ENCODE measurements at regions not wholly inside any gene's neighbourhood (a gene's known extent, or its start where the extent isn't known, plus 50 kb on each side); places are given as distances from the start of the nearest gene placed in this dataset.

DNA sequence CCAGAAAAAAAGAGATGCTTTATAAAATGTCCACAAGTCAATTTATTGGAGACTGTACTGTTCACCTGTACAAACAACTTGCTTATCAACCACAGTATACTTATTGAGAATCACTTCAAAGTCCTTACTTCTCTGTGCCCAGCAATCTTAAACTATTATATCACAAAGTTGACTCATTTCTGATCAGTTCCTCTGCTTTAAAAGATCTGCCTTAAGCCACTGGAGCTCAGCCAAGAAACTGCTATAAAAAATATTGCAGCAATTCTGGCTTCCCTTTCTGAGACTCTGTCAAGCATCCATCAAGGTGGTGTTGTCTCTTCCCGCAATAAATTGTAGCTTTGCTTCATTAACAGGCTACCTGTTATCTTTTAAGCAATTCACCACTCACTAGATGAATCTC lies 375.2 kb upstream of the SPHKAP start:
- no peaks in the 10 kb centered on the region for H3K27me3 ChIP-seq (ENCODE audit: insufficient read depth, poor library complexity, severe bottlenecking)
- DNase-seq (ENCODE audit: low read depth in 1 of 2, low spot score in 1 of 2) = no peak
- no peak overlapping the region for H3K27ac ChIP-seq (replicated peaks)
- H3K4me3 ChIP-seq (replicated peaks; ENCODE audit: insufficient read depth, low read length) = no peak overlapping the region
- TF ChIP-seq SPI1 (IDR thresholded peaks at IDR 0.05; ENCODE audit: borderline replicate concordance, low read depth) (no peak), GABPA (IDR thresholded peaks at IDR 0.05; ENCODE audit: low read depth) (no peak), POLR2AphosphoS5 (IDR thresholded peaks at IDR 0.05; ENCODE audit: low read depth) (no peak)
- TF ChIP-seq, protein P1, sequence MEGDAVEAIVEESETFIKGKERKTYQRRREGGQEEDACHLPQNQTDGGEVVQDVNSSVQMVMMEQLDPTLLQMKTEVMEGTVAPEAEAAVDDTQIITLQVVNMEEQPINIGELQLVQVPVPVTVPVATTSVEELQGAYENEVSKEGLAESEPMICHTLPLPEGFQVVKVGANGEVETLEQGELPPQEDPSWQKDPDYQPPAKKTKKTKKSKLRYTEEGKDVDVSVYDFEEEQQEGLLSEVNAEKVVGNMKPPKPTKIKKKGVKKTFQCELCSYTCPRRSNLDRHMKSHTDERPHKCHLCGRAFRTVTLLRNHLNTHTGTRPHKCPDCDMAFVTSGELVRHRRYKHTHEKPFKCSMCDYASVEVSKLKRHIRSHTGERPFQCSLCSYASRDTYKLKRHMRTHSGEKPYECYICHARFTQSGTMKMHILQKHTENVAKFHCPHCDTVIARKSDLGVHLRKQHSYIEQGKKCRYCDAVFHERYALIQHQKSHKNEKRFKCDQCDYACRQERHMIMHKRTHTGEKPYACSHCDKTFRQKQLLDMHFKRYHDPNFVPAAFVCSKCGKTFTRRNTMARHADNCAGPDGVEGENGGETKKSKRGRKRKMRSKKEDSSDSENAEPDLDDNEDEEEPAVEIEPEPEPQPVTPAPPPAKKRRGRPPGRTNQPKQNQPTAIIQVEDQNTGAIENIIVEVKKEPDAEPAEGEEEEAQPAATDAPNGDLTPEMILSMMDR (IDR thresholded peaks at IDR 0.05; ENCODE audit: insufficient read depth, low read length) = no peak
- TF ChIP-seq, protein P2, sequence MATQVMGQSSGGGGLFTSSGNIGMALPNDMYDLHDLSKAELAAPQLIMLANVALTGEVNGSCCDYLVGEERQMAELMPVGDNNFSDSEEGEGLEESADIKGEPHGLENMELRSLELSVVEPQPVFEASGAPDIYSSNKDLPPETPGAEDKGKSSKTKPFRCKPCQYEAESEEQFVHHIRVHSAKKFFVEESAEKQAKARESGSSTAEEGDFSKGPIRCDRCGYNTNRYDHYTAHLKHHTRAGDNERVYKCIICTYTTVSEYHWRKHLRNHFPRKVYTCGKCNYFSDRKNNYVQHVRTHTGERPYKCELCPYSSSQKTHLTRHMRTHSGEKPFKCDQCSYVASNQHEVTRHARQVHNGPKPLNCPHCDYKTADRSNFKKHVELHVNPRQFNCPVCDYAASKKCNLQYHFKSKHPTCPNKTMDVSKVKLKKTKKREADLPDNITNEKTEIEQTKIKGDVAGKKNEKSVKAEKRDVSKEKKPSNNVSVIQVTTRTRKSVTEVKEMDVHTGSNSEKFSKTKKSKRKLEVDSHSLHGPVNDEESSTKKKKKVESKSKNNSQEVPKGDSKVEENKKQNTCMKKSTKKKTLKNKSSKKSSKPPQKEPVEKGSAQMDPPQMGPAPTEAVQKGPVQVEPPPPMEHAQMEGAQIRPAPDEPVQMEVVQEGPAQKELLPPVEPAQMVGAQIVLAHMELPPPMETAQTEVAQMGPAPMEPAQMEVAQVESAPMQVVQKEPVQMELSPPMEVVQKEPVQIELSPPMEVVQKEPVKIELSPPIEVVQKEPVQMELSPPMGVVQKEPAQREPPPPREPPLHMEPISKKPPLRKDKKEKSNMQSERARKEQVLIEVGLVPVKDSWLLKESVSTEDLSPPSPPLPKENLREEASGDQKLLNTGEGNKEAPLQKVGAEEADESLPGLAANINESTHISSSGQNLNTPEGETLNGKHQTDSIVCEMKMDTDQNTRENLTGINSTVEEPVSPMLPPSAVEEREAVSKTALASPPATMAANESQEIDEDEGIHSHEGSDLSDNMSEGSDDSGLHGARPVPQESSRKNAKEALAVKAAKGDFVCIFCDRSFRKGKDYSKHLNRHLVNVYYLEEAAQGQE (IDR thresholded peaks at IDR 0.05; ENCODE audit: insufficient replicate concordance, low read depth) = no peak

DNA sequence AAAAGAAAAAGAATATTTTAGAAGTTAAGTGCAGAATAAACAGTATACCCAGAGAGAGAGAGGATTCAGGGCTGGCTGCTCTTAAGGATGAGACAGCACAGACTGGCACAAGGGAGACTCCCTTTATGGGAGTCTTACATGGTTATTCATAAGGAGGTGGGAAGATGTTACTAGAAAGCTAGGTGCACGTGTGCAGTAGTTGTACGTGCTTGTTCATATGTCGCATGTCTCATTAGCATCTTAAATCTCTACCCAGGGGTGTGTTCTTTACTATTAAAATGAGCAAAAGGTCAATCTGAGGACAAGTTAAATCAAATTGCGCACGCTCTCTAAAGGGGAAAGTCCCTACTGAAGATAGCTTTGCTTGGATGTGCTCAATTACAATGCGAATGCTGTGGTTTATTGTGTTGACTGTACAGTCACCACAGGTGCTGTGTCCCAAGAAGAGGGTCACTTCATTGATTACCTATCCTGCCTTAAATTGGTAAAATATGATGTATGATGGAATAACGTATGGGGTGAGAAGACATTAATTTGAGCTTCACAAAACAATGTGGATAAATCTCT lies 368.0 kb upstream of the SPHKAP start:
- TF ChIP-seq GABPA (IDR thresholded peaks at IDR 0.05; ENCODE audit: low read depth) (no peak), POLR2AphosphoS5 (IDR thresholded peaks at IDR 0.05; ENCODE audit: low read depth) (no peak), SPI1 (IDR thresholded peaks at IDR 0.05; ENCODE audit: borderline replicate concordance, low read depth) (no peak)
- TF ChIP-seq, protein P2 (IDR thresholded peaks at IDR 0.05; ENCODE audit: insufficient replicate concordance, low read depth) = no peak
- TF ChIP-seq, protein P1 (IDR thresholded peaks at IDR 0.05; ENCODE audit: insufficient read depth, low read length) = no peak
- Histone ChIP-seq H3K27ac (replicated peaks) (no peak overlapping the region), H3K27me3 (ENCODE audit: insufficient read depth, poor library complexity, severe bottlenecking) (no peaks in the 10 kb centered on the region), H3K4me3 (replicated peaks; ENCODE audit: insufficient read depth, low read length) (no peak overlapping the region)
- DNase-seq (ENCODE audit: low read depth in 1 of 2, low spot score in 1 of 2) = no peak

DNA sequence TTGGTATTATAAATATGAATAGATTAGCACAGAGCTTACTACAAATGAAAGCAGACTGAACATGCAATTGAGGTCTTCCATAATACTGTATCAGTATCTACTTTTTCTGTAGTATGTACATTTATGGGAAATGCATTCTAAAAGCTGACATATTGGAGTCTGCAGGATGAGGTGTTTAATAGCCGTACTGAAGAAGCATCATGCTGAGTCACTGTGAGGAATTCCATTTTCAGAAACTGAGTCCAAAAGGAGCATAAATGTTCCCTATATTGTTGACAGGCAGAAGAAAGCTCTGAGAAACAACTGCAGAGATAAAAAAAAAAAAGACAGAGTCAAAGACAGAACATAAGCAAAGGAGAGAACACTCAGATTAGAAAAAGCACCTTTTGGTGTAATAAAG lies 366.7 kb upstream of the SPHKAP start:
- H3K4me3 ChIP-seq (replicated peaks; ENCODE audit: insufficient read depth, low read length) = no peak overlapping the region
- no peak overlapping the region for H3K27ac ChIP-seq (replicated peaks)
- TF ChIP-seq GABPA (IDR thresholded peaks at IDR 0.05; ENCODE audit: low read depth) (no peak), SPI1 (IDR thresholded peaks at IDR 0.05; ENCODE audit: borderline replicate concordance, low read depth) (no peak), POLR2AphosphoS5 (IDR thresholded peaks at IDR 0.05; ENCODE audit: low read depth) (no peak)
- TF ChIP-seq, protein P1 (IDR thresholded peaks at IDR 0.05; ENCODE audit: insufficient read depth, low read length) = no peak
- TF ChIP-seq, protein P2 (IDR thresholded peaks at IDR 0.05; ENCODE audit: insufficient replicate concordance, low read depth) = no peak
- no peaks in the 10 kb centered on the region for H3K27me3 ChIP-seq (ENCODE audit: insufficient read depth, poor library complexity, severe bottlenecking)
- DNase-seq (ENCODE audit: low read depth in 1 of 2, low spot score in 1 of 2) = no peak

All from HL-60 (cell line).